HepG2 (cell line): ENCODE measurements at regions not wholly inside any gene's neighbourhood (a gene's known extent, or its start where the extent isn't known, plus 50 kb on each side); places are given as distances from the start of the nearest gene placed in this dataset.

Source experiments
- ATAC-seq: fragments of 200-7000 bp; cut with Tn5 transposase; 3 replicates; pipeline ENCODE4 v1.9.1; 2020; ENCODE audit warnings: mild to moderate bottlenecking, moderate library complexity
- BruUV-seq: library from RNA; stranded (reverse); fragments of 400-500 nt; replicated peaks from 2 replicates; lab custom pipeline; 2021; lab: Mats Ljungman, UMichigan
- CTCF ChIA-PET: fragments of 300-600 bp; formaldehyde crosslinking; extraction: SDS; loops from one replicate; lab custom pipeline; 2021; ENCODE audit warnings: low total read pairs, inconsistent platforms, low intra/inter-chr PET ratio; lab: Yijun Ruan, JAX
- POLR2A ChIA-PET: fragments of 350-600 bp; sonication (Branson Sonifier 250); formaldehyde crosslinking; loops from one replicate; lab custom pipeline; 2020; ENCODE audit warnings: antibody characterized with exemption, inconsistent platforms; lab: Yijun Ruan, JAX
- DNase-seq: peaks from one replicate; pipeline ENCODE4 v3.0.0-alpha.2; 2015; ENCODE audit warnings: low spot score
- FAIRE-seq: peaks from 3 replicates; lab custom pipeline; 2011; peaks lifted over from hg19 to GRCh38; lab: Jason Lieb, UNC
- H2AFZ ChIP-seq: one replicate; pipeline ENCODE4 v1.6.1; 2011; ENCODE audit warnings: low read length, inconsistent platforms
- H3K27ac ChIP-seq: fragments of 300-600 bp; 3 replicates; pipeline ENCODE4 v1.8.0; 2011; ENCODE audit warnings: mixed run types, mild to moderate bottlenecking, mixed read lengths, low read length, inconsistent platforms; ENCODE audit not compliant: insufficient read depth; ENCODE audit errors: extremely low read length
- H3K27me3 ChIP-seq, 2 experiments: fragments of 200-600 bp in 1 of 2; 2 replicates in 1 of 2; 3 replicates in 1 of 2; pipeline versions ENCODE4 v1.6.0 to v1.8.0; 2011; ENCODE audit warnings: low read length in 2 of 2, mild to moderate bottlenecking in 2 of 2, moderate library complexity in 2 of 2, inconsistent platforms in 1 of 2; ENCODE audit not compliant: insufficient read depth in 2 of 2, control insufficient read depth in 1 of 2
- H3K36me3 ChIP-seq, 2 experiments: fragments of 200-600 bp in 1 of 2; replicated peaks in 1 of 2; 2 replicates in 1 of 2; 3 replicates in 1 of 2; pipeline versions ENCODE4 v1.5.1 to v1.8.0; 2011; ENCODE audit warnings: low read length in 2 of 2, inconsistent platforms in 1 of 2; ENCODE audit not compliant: insufficient read depth in 2 of 2, control insufficient read depth in 1 of 2
- H3K4me1 ChIP-seq: 2 replicates; pipeline ENCODE4 v1.5.1; 2012; ENCODE audit warnings: low read length, inconsistent platforms; ENCODE audit not compliant: insufficient read depth
- H3K4me2 ChIP-seq: 2 replicates; pipeline ENCODE4 v1.6.0; 2011; ENCODE audit warnings: low read depth, low read length, inconsistent platforms
- H3K4me3 ChIP-seq, 3 experiments: fragments of 200-600 bp in 1 of 3; sonication (generic), shearing (Covaris generic) in 1 of 3; replicated peaks in 1 of 3; 2 replicates each; pipeline ENCODE4 v1.5.1; 2011 to 2016; ENCODE audit warnings: low read length in 3 of 3, inconsistent platforms in 2 of 3, low read depth in 2 of 3, mild to moderate bottlenecking in 2 of 3, control low read depth in 1 of 3, mixed read lengths in 1 of 3; ENCODE audit not compliant: insufficient read depth in 1 of 3
- H3K79me2 ChIP-seq: one replicate; pipeline ENCODE4 v1.6.1; 2011; ENCODE audit warnings: low read length, inconsistent platforms; ENCODE audit not compliant: insufficient read depth
- H3K9ac ChIP-seq: 2 replicates; pipeline ENCODE4 v1.6.0; 2011; ENCODE audit warnings: mild to moderate bottlenecking, low read depth, low read length, inconsistent platforms; ENCODE audit not compliant: insufficient read depth
- H3K9me3 ChIP-seq: 2 replicates; pipeline ENCODE4 v1.5.1; 2012; ENCODE audit warnings: mild to moderate bottlenecking, low read length
- H4K20me1 ChIP-seq: 2 replicates; pipeline ENCODE4 v1.6.0; 2011; ENCODE audit warnings: inconsistent platforms, mild to moderate bottlenecking, low read length, moderate library complexity; ENCODE audit not compliant: insufficient read depth
- CEBPZ ChIP-seq: IDR thresholded peaks from 2 replicates; pipeline ENCODE4 v1.6.1; 2012; ENCODE audit warnings: low read length, improper control_type of control experiment
- HDAC2 ChIP-seq: sonication (generic); formaldehyde crosslinking; IDR thresholded peaks from 2 replicates; pipeline ENCODE4 v1.4.0; 2020; ENCODE audit warnings: missing genetic modification reagents
- PATZ1 ChIP-seq: sonication (generic); formaldehyde crosslinking; IDR thresholded peaks from 2 replicates; pipeline ENCODE4 v1.4.0; 2020; ENCODE audit warnings: missing genetic modification reagents
- SIX1 ChIP-seq: sonication (generic); formaldehyde crosslinking; IDR thresholded peaks from 2 replicates; pipeline ENCODE4 v1.4.0; 2020; ENCODE audit warnings: missing genetic modification reagents, borderline replicate concordance
- SNRNP70 ChIP-seq: fragments of 200-400 bp; formaldehyde crosslinking; IDR thresholded peaks from 2 replicates; pipeline ENCODE4 v1.6.1; 2017; ENCODE audit warnings: mild to moderate bottlenecking, low read depth, low read length, moderate library complexity
- TFDP2 ChIP-seq: sonication (generic); formaldehyde crosslinking; IDR thresholded peaks from 2 replicates; pipeline ENCODE4 v1.4.0; 2020; ENCODE audit warnings: missing genetic modification reagents
- ZBTB7B ChIP-seq: sonication (generic); formaldehyde crosslinking; IDR thresholded peaks from 2 replicates; pipeline ENCODE4 v1.4.0; 2020; ENCODE audit warnings: missing genetic modification reagents
- ZNF550 ChIP-seq: sonication (generic); formaldehyde crosslinking; IDR thresholded peaks from 2 replicates; pipeline ENCODE4 v1.4.0; 2020; ENCODE audit warnings: mild to moderate bottlenecking, missing genetic modification reagents, borderline replicate concordance
- WGBS: methylation state at CpG from one replicate; pipeline ENCODE4 v1.1.6; 2017; ENCODE audit warnings: low lambda C conversion rate; 5-methylcytosine and 5-hydroxymethylcytosine counted together
- in situ Hi-C: cut with HindIII; loops from 2 replicates; pipeline ENCODE4 v1.10.0; 2017; ENCODE audit warnings: low pct_unique_long_range_greater_than_20kb; ENCODE audit not compliant: extremely low pct_ligation_motif_present
- intact Hi-C: fragments of 100-400 bp; cut with micrococcal nuclease; formaldehyde crosslinking; loops from one replicate; pipeline ENCODE4 v1.10.0; 2022; ENCODE audit not compliant: unreplicated experiment

- H3K79me2 ChIP-seq: no peaks in the 10 kb centered on the region
- TF ChIP-seq TFDP2: no peak
- no peak for TF ChIP-seq ZBTB7B (CRISPR knock-in tag)
- no peak for TF ChIP-seq HDAC2 (CRISPR knock-in tag)
- DNase-seq (no peak), FAIRE-seq (no peak), ATAC-seq (no peak)
- no peak overlapping the region for H3K9ac ChIP-seq
- WGBS: 0% methylated on average over 1 of the region's 1 CpG
- H3K4me1 ChIP-seq: no peaks in the 10 kb centered on the region
- no peak overlapping the region for H3K27ac ChIP-seq
- no peak overlapping the region for H3K4me2 ChIP-seq
- H4K20me1 ChIP-seq: no peaks in the 10 kb centered on the region
- H3K27me3 ChIP-seq: no peaks in the 10 kb centered on the region
- in situ Hi-C loops: no loop called here
- no peak overlapping the region for H2AFZ ChIP-seq
- no TSS peak for BruUV-seq
- H3K36me3 ChIP-seq: no peaks in the 10 kb centered on the region
- peaks cover 12% of the 10 kb centered on the region for H3K9me3 ChIP-seq
- CTCF ChIA-PET: no interaction called here
- intact Hi-C loops: no loop called here
- H3K4me3 ChIP-seq: no peak overlapping the region
- POLR2A ChIA-PET: no interaction called here
These were observed 687.9 kb downstream of the ARAP2 start for GRCh38 chr4:35556387-35556786.

- BruUV-seq: no TSS peak
- Histone ChIP-seq H3K4me1 (no peaks in the 10 kb centered on the region), H2AFZ (no peak overlapping the region), H3K4me2 (no peak overlapping the region), H3K27ac (no peak overlapping the region), H3K27me3 (no peaks in the 10 kb centered on the region), H3K9me3 (peaks cover 12% of the 10 kb centered on the region), H4K20me1 (no peaks in the 10 kb centered on the region), H3K4me3 (no peak overlapping the region), H3K9ac (no peak overlapping the region), H3K79me2 (no peaks in the 10 kb centered on the region), H3K36me3 (no peaks in the 10 kb centered on the region)
- ChIA-PET CTCF (no interaction called here), POLR2A (no interaction called here)
- 49% methylated on average over 12 of the region's 19 CpGs for WGBS
- in situ Hi-C loops (no loop called here), intact Hi-C loops (loop anchor here (2.0 kb wide), 1 partner anchor 67 kb away; no protein-coding TSS in a partner anchor)
- no peak for ATAC-seq
- no peak for DNase-seq
- no peak for FAIRE-seq
- no peak for TF ChIP-seq PATZ1 (CRISPR knock-in tag)
- no peak for TF ChIP-seq SNRNP70
- no peak for TF ChIP-seq SIX1 (CRISPR knock-in tag)
- TF ChIP-seq CEBPZ: no peak
- no peak for TF ChIP-seq ZNF550 (CRISPR knock-in tag)
These were observed 684.6 kb downstream of the ARAP2 start for GRCh38 chr4:35559559-35560365.
